ENCODE measurements at regions not wholly inside any gene's neighbourhood (a gene's known extent, or its start where the extent isn't known, plus 50 kb on each side); places are given as distances from the start of the nearest gene placed in this dataset.
"Not testable (repeated sequence)": the region's sequence is repeated elsewhere in the genome, so short reads cannot be mapped to it uniquely, and the experiment has no call there.

DNA sequence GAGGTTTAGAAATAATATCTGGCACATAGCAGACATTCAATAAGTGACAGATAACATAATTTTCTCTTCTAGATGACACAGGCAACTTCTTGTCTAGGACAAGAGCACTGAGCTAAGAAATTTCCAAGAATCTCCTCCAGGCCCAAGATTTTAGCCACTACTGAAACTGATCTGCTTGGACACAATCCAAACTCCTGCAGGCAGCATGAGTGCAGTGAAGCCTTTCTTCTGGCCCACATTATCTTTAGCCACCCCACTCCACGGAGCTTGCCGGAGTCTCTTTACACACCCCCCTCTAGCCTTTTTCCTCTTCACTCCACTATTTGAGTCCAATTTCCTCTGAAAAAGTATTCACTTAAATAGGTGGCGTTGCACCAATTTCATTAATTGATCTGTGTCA lies 142.9 kb upstream of the DUSP10 start:
- DNase-seq (ENCODE audit: low read depth), result no peak

DNA sequence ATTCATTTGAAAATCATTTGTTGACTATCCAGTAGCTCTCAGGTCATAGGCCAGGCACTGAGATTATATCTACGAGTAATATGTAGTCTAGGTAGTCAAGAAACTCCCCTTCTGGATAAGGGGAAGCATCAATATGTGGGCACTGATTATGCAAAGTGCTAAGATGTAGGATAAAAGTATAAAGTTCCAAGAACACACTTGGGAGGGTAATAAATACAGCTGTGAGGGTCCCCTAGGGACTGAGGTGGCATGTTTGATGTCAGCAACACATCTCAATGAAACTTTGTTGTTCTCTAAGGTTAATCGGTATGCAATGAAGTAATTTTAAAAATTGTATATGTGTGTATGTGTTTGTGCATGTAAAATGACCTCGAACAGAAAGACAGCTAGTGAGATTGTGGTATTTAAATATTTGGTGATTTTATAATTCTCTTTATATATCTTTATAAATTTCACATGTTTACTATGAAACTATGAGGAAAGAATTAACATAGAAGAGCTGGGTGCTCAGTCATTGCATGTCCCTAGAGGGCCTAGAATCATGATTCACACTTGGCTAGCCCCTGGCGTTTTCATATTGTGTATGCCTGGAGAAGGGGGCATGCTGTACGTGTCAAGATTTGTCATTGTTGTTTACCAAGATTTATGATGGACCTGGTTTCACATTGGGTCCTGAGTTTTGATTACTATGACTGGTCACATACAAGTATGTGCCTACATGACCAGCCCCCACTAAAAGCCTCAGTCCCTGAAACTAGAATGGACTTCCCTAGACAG lies 140.1 kb upstream of the DUSP10 start:
- no peak for DNase-seq (ENCODE audit: low read depth)

GRCh38 chr1:221880182-221880581 lies 138.3 kb upstream of the DUSP10 start:
- no peak for DNase-seq (ENCODE audit: low read depth)

DNA sequence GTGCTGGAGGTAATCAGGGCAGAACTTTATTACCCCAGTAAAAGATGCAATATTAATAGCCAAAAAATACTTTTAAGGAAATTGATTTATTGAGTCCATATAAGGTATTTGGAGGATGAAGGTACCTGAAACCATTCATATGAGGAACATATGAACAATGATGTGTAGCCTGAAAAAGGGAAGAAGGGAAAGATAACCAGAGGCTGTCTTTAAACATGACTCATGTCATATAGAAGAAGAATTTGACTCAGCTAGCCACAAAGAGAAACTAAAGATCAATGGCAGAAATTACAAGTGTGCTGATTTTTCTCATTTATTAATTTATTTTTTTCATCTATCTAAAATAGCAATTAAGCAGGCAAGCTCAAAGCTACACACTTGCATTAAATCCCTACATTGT lies 136.2 kb upstream of the DUSP10 start:
- DNase-seq (ENCODE audit: low read depth), result no peak

DNA sequence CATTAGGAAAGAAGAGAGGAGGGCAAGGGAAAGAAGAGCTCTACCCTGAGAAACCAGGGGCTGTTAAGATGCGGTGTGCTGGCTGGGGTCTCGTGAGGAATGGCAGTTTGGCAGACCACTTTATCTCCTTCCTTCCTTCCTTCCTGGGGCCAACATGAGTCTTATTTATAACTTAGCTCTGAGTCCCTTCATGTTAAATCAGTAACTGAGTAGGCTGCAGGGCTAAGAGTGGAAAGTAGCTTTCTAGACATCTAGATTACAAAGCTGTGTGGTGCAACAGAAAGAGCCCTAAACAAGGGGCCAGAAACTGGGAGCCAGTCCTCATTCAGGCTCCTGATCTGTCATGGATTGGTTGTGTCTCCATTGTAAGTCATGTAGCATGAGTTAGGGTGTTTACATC lies 135.4 kb upstream of the DUSP10 start:
- DNase-seq (ENCODE audit: low read depth), result no peak

GRCh38 chr1:221875004-221875330 lies 133.1 kb upstream of the DUSP10 start:
- DNase-seq (ENCODE audit: low read depth), result no peak

DNA sequence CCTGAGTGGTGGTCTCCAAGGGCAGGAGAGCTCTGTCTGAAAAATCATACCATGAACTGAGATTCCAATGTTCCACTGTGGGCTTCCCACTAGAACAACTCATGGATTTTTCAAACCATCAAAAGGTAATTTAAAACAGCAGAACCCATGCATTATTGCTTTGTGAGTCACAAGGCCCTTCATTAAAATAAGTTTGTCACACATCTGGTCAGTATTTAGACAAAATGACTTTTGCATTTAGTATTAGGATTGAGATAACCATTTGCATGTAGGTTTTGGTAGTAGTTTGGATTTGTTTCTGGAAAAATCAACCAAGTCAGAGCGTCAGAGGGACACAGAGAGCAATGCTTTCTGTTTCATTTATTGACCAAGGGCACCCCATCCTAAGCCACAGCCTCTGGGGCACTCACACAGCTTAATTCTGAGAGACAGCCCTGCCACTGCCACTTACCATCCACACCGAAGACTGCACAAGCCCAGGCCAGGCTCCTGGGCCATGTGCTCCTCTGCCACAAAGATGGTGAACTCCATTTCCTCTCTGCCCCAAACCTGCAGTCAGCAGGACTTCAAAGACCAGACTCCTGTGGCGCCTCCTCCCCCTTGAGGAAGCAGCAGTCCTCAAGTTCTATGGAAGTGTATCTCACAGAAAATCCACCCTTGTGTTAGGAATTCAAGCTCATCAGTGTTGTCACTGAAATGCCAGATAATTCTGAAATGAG lies 132.6 kb upstream of the DUSP10 start:
- no peak for DNase-seq (ENCODE audit: low read depth)

- no peak for DNase-seq (ENCODE audit: low read depth)
Measured at GRCh38 chr1:221873673-221874072, 131.8 kb upstream of the DUSP10 start.

- DNase-seq (ENCODE audit: low read depth), result no peak
Measured at GRCh38 chr1:221871056-221871455, 129.2 kb upstream of the DUSP10 start.

- DNase-seq (ENCODE audit: low read depth), result no peak
Measured at GRCh38 chr1:221869779-221870178, 127.9 kb upstream of the DUSP10 start.

DNA sequence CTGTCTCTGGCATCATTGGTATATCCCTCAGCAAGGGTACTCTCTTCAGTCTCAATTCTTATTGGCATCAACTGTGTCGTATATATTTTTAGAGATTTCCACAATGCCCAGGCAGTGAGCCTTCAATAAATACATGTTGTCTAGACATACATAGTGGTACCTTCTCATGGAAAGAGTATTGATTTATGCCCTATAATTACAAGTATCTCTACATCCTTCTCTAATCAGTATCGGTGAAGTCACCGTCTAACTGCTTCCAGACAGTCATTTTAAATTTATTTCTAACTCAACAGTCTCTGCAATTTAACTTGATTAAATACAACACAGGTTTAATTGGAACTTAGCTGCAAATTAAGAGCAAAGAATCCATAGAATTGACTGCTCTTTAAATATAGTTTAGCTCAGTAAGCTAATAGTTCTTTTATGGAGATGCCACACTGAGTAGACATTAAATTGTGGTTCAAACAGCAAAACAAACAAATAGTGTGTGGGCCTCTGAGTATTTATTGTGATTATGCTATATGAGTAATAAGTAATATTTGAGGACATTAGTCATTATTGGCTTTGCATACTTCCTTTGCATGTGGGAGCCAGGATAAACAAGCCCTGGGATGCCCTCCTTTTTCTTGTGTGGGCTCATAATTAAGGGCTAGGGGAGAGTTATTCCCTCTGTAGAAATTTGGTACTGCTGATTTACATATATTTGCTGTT lies 126.9 kb upstream of the DUSP10 start:
- DNase-seq (ENCODE audit: low read depth), result no peak

GRCh38 chr1:221867003-221867402 lies 125.1 kb upstream of the DUSP10 start:
- no peak for DNase-seq (ENCODE audit: low read depth)

DNA sequence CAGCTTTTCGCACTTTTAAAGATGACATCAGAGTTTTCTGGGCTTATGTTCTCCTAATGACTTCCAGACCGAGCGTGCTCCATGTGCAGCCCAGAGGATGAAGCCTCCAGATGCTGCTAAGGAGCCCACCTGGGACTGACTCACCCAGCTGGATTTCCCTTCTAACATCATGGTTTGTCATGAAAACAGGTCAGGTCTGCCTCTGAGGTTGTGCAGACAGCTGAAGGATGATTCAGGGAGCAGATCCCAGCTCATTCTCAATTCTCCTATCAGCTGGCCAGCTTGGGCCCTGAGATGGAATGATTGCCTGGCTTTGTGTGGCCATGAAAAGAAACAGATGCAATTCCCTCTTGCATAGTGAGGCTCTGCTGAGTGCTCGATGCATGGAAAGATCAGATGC lies 123.9 kb upstream of the DUSP10 start:
- DNase-seq (ENCODE audit: low read depth), result peak; percentile 57

GRCh38 chr1:221863635-221864034 lies 121.7 kb upstream of the DUSP10 start:
- no peak for DNase-seq (ENCODE audit: low read depth)

GRCh38 chr1:221862971-221863370 lies 121.1 kb upstream of the DUSP10 start:
- no peak for DNase-seq (ENCODE audit: low read depth)

DNA sequence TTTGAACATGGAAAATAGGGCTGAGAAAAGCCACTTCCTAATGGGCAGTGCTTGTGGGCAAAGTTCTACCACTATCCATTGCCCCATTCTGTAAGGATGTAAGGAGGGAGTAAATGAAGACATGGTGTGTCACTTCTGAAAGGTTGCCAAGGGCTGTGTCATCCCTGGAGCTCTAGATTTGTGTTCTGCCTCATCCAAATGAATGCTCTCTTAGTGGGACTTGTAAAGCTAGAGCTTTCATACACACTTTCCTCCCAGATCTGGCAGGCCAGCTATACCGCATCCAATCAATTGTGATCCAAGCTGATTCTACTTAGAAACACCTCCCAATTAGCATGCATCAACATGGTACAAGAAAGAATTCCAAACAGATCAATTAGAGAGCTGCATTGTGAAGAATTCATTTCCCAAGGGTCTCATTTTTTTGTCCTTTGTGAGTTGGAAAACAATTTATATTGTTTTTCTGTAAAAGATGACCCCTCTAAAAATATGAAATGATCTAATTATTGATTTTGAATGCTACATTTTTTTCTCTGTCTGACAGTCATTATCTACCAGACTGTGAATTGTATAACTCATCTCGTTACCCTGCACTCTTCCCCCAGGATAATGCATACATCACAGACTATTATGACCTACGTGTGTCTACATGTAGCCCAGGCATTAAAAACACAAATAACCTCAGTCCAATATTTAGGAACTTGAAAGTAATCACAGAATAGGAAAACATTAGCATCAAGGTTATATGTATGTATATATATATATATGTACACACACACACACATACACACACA lies 117.1 kb upstream of the DUSP10 start:
- DNase-seq (ENCODE audit: low read depth), result no peak

DNA sequence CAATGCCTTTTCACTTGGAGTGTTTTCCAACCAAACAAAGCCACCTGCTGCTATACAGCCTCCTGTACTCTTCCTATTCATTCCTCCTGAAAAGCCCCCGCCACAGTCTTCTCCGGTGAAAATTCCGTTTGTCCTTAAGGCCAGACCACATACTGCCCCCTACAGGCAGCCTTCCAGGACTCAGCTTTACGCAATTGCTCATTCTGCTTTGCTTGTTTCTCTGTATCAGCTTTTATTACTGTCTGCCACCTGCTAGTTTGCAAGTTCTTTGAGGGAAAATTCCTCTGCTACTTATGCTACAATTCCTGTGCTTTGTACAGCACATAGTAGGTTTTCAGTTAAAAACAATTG lies 115.2 kb upstream of the DUSP10 start:
- DNase-seq (ENCODE audit: low read depth), result not testable (repeated sequence)

GRCh38 chr1:221856228-221857093 lies 114.6 kb upstream of the DUSP10 start:
- DNase-seq (ENCODE audit: low read depth), result no peak

- no peak for DNase-seq (ENCODE audit: low read depth)
Measured at GRCh38 chr1:221855156-221855555, 113.3 kb upstream of the DUSP10 start.

DNA sequence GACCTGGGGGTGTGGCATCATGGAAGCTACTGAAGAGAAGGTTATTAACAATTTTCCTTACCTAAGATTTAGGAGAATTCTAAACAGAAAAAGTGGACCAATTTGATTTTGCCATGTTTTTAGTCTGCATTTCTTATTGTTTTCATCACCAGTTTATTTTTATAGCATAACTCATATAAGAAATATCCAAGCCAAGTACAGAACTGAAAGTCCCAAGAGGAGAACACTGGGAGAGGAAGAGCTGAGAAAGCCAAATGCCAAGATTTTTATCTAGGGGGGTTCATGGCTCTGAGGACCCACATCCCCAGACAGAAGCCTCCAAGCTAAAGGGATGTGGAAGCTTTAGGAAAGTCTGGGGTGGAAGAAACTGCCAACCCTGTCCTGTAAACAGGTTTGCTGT lies 109.4 kb upstream of the DUSP10 start:
- DNase-seq (ENCODE audit: low read depth), result no peak

DNA sequence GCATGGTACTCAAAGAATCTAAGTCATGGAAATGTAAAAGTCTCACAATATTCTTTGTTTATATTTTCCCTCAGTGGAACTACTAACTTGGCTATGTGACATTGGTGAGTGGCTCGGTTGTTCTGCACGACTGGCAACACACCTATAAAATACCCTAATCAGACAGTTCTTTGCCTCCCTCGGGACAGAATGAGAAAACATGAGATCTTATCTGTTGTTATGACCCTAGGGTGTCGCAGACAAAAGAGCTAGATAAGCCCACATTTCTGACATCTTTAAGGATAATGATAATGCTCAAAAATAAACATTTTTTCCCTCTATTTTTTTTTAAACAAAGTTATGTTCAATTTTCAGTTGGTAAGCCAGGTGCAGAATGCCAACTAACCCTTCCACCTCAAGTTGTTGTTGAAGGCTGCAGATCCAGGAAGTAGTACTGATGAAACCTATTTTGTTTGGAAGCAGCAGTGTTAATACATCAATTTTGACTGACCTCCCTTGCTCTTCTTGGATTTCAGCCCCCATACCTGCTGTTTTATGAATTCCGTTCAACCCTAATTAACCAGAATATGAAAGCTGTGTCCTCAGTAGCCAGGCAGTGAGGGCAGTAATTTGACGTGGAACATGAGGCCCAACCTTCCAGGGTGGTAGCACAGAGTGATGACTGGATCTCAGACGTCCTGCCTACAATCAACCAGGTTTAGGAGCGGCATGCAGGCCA lies 108.7 kb upstream of the DUSP10 start:
- DNase-seq (ENCODE audit: low read depth), result no peak

All from forelimb muscle (tissue), 1 donor.